ENCODE measurements at regions not wholly inside any gene's neighbourhood (a gene's known extent, or its start where the extent isn't known, plus 50 kb on each side); places are given as distances from the start of the nearest gene placed in this dataset.

DNA sequence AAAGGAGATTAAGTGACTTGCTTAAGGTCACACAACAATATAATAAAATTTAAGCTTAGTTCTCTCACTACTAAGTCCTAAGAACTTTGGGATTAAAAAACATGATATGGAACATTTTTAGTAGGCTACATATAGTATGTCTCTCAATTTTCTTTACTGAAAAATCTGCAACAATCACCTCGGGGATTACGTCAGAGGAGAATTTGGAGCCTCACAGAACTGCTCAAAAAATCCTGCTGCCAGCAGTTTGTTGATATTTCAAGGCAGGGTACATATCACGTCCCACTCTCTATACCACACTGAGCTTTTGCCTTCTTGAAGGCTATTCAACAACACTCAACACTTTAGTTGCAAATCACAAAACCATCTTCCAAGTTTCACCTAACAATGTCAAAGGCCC is 561.6 kb upstream of the BTBD3 start:
- TF ChIP-seq, protein P1, sequence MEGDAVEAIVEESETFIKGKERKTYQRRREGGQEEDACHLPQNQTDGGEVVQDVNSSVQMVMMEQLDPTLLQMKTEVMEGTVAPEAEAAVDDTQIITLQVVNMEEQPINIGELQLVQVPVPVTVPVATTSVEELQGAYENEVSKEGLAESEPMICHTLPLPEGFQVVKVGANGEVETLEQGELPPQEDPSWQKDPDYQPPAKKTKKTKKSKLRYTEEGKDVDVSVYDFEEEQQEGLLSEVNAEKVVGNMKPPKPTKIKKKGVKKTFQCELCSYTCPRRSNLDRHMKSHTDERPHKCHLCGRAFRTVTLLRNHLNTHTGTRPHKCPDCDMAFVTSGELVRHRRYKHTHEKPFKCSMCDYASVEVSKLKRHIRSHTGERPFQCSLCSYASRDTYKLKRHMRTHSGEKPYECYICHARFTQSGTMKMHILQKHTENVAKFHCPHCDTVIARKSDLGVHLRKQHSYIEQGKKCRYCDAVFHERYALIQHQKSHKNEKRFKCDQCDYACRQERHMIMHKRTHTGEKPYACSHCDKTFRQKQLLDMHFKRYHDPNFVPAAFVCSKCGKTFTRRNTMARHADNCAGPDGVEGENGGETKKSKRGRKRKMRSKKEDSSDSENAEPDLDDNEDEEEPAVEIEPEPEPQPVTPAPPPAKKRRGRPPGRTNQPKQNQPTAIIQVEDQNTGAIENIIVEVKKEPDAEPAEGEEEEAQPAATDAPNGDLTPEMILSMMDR (IDR thresholded peaks at IDR 0.05; ENCODE audit: poor library complexity, severe bottlenecking) = no peak
- TF ChIP-seq EZH2 (IDR thresholded peaks at IDR 0.05; ENCODE audit: borderline replicate concordance, insufficient read depth, low read length, poor library complexity, severe bottlenecking) (no peak), REST (IDR thresholded peaks at IDR 0.05; ENCODE audit: borderline replicate concordance) (no peak), POLR2AphosphoS5 (IDR thresholded peaks at IDR 0.05) (no peak), TAF1 (IDR thresholded peaks at IDR 0.05; ENCODE audit: low read depth) (no peak), EP300 (conservative IDR thresholded peaks at IDR 0.05; ENCODE audit: poor library complexity, severe bottlenecking) (no peak)

Data from neural cell (in vitro differentiated cells).